ENCODE measurements at regions not wholly inside any gene's neighbourhood (a gene's known extent, or its start where the extent isn't known, plus 50 kb on each side); places are given as distances from the start of the nearest gene placed in this dataset.

GRCh38 chr14:98197933-98198332, 1074.1 kb downstream of the BCL11B start:
- TF ChIP-seq, protein P1, sequence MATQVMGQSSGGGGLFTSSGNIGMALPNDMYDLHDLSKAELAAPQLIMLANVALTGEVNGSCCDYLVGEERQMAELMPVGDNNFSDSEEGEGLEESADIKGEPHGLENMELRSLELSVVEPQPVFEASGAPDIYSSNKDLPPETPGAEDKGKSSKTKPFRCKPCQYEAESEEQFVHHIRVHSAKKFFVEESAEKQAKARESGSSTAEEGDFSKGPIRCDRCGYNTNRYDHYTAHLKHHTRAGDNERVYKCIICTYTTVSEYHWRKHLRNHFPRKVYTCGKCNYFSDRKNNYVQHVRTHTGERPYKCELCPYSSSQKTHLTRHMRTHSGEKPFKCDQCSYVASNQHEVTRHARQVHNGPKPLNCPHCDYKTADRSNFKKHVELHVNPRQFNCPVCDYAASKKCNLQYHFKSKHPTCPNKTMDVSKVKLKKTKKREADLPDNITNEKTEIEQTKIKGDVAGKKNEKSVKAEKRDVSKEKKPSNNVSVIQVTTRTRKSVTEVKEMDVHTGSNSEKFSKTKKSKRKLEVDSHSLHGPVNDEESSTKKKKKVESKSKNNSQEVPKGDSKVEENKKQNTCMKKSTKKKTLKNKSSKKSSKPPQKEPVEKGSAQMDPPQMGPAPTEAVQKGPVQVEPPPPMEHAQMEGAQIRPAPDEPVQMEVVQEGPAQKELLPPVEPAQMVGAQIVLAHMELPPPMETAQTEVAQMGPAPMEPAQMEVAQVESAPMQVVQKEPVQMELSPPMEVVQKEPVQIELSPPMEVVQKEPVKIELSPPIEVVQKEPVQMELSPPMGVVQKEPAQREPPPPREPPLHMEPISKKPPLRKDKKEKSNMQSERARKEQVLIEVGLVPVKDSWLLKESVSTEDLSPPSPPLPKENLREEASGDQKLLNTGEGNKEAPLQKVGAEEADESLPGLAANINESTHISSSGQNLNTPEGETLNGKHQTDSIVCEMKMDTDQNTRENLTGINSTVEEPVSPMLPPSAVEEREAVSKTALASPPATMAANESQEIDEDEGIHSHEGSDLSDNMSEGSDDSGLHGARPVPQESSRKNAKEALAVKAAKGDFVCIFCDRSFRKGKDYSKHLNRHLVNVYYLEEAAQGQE (IDR thresholded peaks at IDR 0.05; ENCODE audit: low read depth), result no peak
- TF ChIP-seq EP300 (IDR thresholded peaks at IDR 0.05; ENCODE audit: borderline replicate concordance) (no peak), CEBPB (IDR thresholded peaks at IDR 0.05) (no peak), MAX (IDR thresholded peaks at IDR 0.05) (no peak), ZBTB7A (IDR thresholded peaks at IDR 0.05; ENCODE audit: low read depth) (no peak), FOXM1 (IDR thresholded peaks at IDR 0.05; ENCODE audit: borderline replicate concordance, low read depth) (no peak), YY1 (IDR thresholded peaks at IDR 0.05; ENCODE audit: low read depth) (no peak), RAD21 (IDR thresholded peaks at IDR 0.05; ENCODE audit: low read depth) (no peak), EGR1 (IDR thresholded peaks at IDR 0.05) (no peak), NFIC (IDR thresholded peaks at IDR 0.05) (no peak), TAF1 (IDR thresholded peaks at IDR 0.05; ENCODE audit: low read depth) (no peak), CREB1 (IDR thresholded peaks at IDR 0.05; ENCODE audit: low read depth) (no peak), TCF12 (IDR thresholded peaks at IDR 0.05; ENCODE audit: low read depth) (no peak), TEAD4 (IDR thresholded peaks at IDR 0.05) (no peak)
- TF ChIP-seq, protein P2, sequence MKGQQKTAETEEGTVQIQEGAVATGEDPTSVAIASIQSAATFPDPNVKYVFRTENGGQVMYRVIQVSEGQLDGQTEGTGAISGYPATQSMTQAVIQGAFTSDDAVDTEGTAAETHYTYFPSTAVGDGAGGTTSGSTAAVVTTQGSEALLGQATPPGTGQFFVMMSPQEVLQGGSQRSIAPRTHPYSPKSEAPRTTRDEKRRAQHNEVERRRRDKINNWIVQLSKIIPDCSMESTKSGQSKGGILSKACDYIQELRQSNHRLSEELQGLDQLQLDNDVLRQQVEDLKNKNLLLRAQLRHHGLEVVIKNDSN (IDR thresholded peaks at IDR 0.05), result no peak

GRCh38 chr14:98198385-98198784, 1073.6 kb downstream of the BCL11B start:
- TF ChIP-seq TCF12 (IDR thresholded peaks at IDR 0.05; ENCODE audit: low read depth) (no peak), TAF1 (IDR thresholded peaks at IDR 0.05; ENCODE audit: low read depth) (no peak), EGR1 (IDR thresholded peaks at IDR 0.05) (no peak), CREB1 (IDR thresholded peaks at IDR 0.05; ENCODE audit: low read depth) (no peak), EP300 (IDR thresholded peaks at IDR 0.05; ENCODE audit: borderline replicate concordance) (no peak), MAX (IDR thresholded peaks at IDR 0.05) (no peak), RAD21 (IDR thresholded peaks at IDR 0.05; ENCODE audit: low read depth) (no peak), YY1 (IDR thresholded peaks at IDR 0.05; ENCODE audit: low read depth) (no peak), NFIC (IDR thresholded peaks at IDR 0.05) (no peak)
- TF ChIP-seq, protein P1 (IDR thresholded peaks at IDR 0.05; ENCODE audit: low read depth), result no peak

DNA sequence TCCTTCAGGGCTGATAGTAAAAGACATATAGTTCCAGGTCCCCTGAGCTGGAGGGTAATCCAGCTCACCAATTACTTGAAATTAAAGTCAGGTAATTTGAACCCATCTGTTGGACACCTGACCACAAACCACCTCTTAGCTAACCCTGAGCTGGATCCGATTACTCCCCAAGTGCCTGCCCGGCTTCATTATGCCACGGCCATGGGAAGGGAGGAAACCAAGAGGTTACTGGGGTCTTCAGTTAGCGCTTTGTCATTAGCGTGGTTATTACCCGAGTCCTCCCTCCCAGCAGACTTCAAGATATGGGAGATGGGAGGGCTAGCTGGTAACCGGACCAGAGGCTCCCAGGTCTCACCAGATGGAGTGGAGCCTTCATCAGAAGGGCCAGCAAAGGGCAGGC, 1071.4 kb downstream of the BCL11B start:
- no peak for TF ChIP-seq CEBPB (IDR thresholded peaks at IDR 0.05)
- TF ChIP-seq CREB1 (IDR thresholded peaks at IDR 0.05; ENCODE audit: low read depth), result no peak
- TF ChIP-seq TAF1 (IDR thresholded peaks at IDR 0.05; ENCODE audit: low read depth), result no peak
- TF ChIP-seq EP300 (IDR thresholded peaks at IDR 0.05; ENCODE audit: borderline replicate concordance), result no peak
- TF ChIP-seq YY1 (IDR thresholded peaks at IDR 0.05; ENCODE audit: low read depth), result no peak
- TF ChIP-seq ZBTB7A (IDR thresholded peaks at IDR 0.05; ENCODE audit: low read depth), result no peak
- no peak for TF ChIP-seq EGR1 (IDR thresholded peaks at IDR 0.05)
- TF ChIP-seq TCF12 (IDR thresholded peaks at IDR 0.05; ENCODE audit: low read depth), result no peak
- no peak for TF ChIP-seq MAX (IDR thresholded peaks at IDR 0.05)
- no peak for TF ChIP-seq RAD21 (IDR thresholded peaks at IDR 0.05; ENCODE audit: low read depth)
- TF ChIP-seq NFIC (IDR thresholded peaks at IDR 0.05), result no peak
- TF ChIP-seq, protein P1 (IDR thresholded peaks at IDR 0.05; ENCODE audit: low read depth), result no peak
- TF ChIP-seq TEAD4 (IDR thresholded peaks at IDR 0.05), result no peak
- no peak for TF ChIP-seq FOXM1 (IDR thresholded peaks at IDR 0.05; ENCODE audit: borderline replicate concordance, low read depth)
- TF ChIP-seq, protein P2 (IDR thresholded peaks at IDR 0.05), result no peak

GRCh38 chr14:98203421-98203820, 1068.6 kb downstream of the BCL11B start:
- TF ChIP-seq TCF12 (IDR thresholded peaks at IDR 0.05; ENCODE audit: low read depth), result no peak
- no peak for TF ChIP-seq RAD21 (IDR thresholded peaks at IDR 0.05; ENCODE audit: low read depth)
